DND-41 (cell line): ENCODE measurements at regions not wholly inside any gene's neighbourhood (a gene's known extent, or its start where the extent isn't known, plus 50 kb on each side); places are given as distances from the start of the nearest gene placed in this dataset.

Source experiments
- ATAC-seq: fragments of 200-7000 bp; cut with Tn5 transposase; 3 replicates; pipeline ENCODE4 v1.9.1; 2021; ENCODE audit warnings: low read depth; ENCODE audit not compliant: insufficient read depth
- DNase-seq: peaks from one replicate; pipeline ENCODE4 v3.0.0-alpha.2; 2020
- H2AFZ ChIP-seq: 2 replicates; pipeline ENCODE4 v1.6.0; 2012; ENCODE audit warnings: low read depth, low read length
- H3K27ac ChIP-seq: 2 replicates; pipeline ENCODE4 v1.5.1; 2012; ENCODE audit warnings: low read length, inconsistent platforms
- H3K27me3 ChIP-seq: fragments of 200-600 bp; sonication (generic); 2 replicates; pipeline ENCODE4 v1.6.0; 2012; ENCODE audit warnings: low read length, mild to moderate bottlenecking, inconsistent platforms; ENCODE audit not compliant: insufficient read depth, poor library complexity
- H3K36me3 ChIP-seq: 2 replicates; pipeline ENCODE4 v1.5.1; 2012; ENCODE audit warnings: low read length, inconsistent platforms; ENCODE audit not compliant: insufficient read depth
- H3K4me1 ChIP-seq: 2 replicates; pipeline ENCODE4 v1.5.1; 2012; ENCODE audit warnings: mild to moderate bottlenecking, low read length; ENCODE audit not compliant: insufficient read depth
- H3K4me2 ChIP-seq: 2 replicates; pipeline ENCODE4 v1.6.0; 2012; ENCODE audit warnings: mild to moderate bottlenecking, moderate library complexity, low read length, inconsistent platforms; ENCODE audit not compliant: insufficient read depth
- H3K4me3 ChIP-seq, 2 experiments: fragments of 200-600 bp in 1 of 2; shearing (Covaris generic) in 1 of 2; 2 replicates each; pipeline ENCODE4 v1.5.1; 2012 to 2016; ENCODE audit warnings: inconsistent platforms in 2 of 2, low read length in 2 of 2, mild to moderate bottlenecking in 2 of 2, low read depth in 1 of 2, moderate library complexity in 1 of 2
- H3K79me2 ChIP-seq: 2 replicates; pipeline ENCODE4 v1.6.0; 2012; ENCODE audit warnings: low read length, inconsistent platforms; ENCODE audit not compliant: insufficient read depth
- H3K9ac ChIP-seq: 2 replicates; pipeline ENCODE4 v1.6.0; 2012; ENCODE audit warnings: low read depth, mild to moderate bottlenecking, inconsistent platforms, low read length, moderate library complexity
- H3K9me3 ChIP-seq: 2 replicates; pipeline ENCODE4 v1.5.1; 2012; ENCODE audit warnings: low read length, moderate library complexity, mild to moderate bottlenecking, inconsistent platforms; ENCODE audit not compliant: insufficient read depth, severe bottlenecking
- H4K20me1 ChIP-seq: 2 replicates; pipeline ENCODE4 v1.6.0; 2012; ENCODE audit warnings: low read length; ENCODE audit not compliant: insufficient read depth
- CTCF ChIP-seq: IDR thresholded peaks from 2 replicates; pipeline ENCODE4 v1.5.1; 2012; ENCODE audit warnings: borderline replicate concordance, low read length, moderate library complexity, mild to moderate bottlenecking; ENCODE audit not compliant: poor library complexity, severe bottlenecking; ENCODE audit errors: extremely low read depth
- EZH2 ChIP-seq: IDR thresholded peaks from 3 replicates; pipeline ENCODE4 v1.6.1; 2012; ENCODE audit warnings: borderline replicate concordance, low read depth, mild to moderate bottlenecking, moderate library complexity, low read length, inconsistent platforms; ENCODE audit not compliant: severe bottlenecking

- ATAC-seq (no peak), DNase-seq (no peak)
- Histone ChIP-seq H3K4me1 (no peaks in the 10 kb centered on the region), H2AFZ (no peak overlapping the region), H3K9me3 (no peaks in the 10 kb centered on the region), H3K4me2 (no peak overlapping the region), H3K27me3 (peaks cover 4% of the 10 kb centered on the region), H3K4me3 (no peak overlapping the region), H4K20me1 (no peaks in the 10 kb centered on the region), H3K9ac (no peak overlapping the region), H3K27ac (no peak overlapping the region), H3K79me2 (no peaks in the 10 kb centered on the region), H3K36me3 (no peaks in the 10 kb centered on the region)
- TF ChIP-seq CTCF: no peak
- no peak for TF ChIP-seq EZH2
These were observed 84.0 kb upstream of the AKIP1 start for GRCh38 chr11:8826901-8827560.

- Histone ChIP-seq H3K9ac (no peak overlapping the region), H4K20me1 (no peaks in the 10 kb centered on the region), H3K4me3 (no peak overlapping the region), H3K27me3 (peaks cover 4% of the 10 kb centered on the region), H3K79me2 (no peaks in the 10 kb centered on the region), H2AFZ (no peak overlapping the region), H3K9me3 (no peaks in the 10 kb centered on the region), H3K36me3 (no peaks in the 10 kb centered on the region), H3K4me1 (peaks cover 8% of the 10 kb centered on the region), H3K27ac (no peak overlapping the region), H3K4me2 (no peak overlapping the region)
- DNase-seq (no peak), ATAC-seq (no peak)
- TF ChIP-seq EZH2 (no peak), CTCF (no peak)
These were observed 82.9 kb upstream of the AKIP1 start for GRCh38 chr11:8828046-8828445.

- H3K27me3 ChIP-seq: peaks cover 4% of the 10 kb centered on the region
- no peaks in the 10 kb centered on the region for H4K20me1 ChIP-seq
- H3K9me3 ChIP-seq: no peaks in the 10 kb centered on the region
- no peak overlapping the region for H3K4me3 ChIP-seq
- peaks cover 15% of the 10 kb centered on the region for H3K4me1 ChIP-seq
- H3K4me2 ChIP-seq: no peak overlapping the region
- no peaks in the 10 kb centered on the region for H3K36me3 ChIP-seq
- no peaks in the 10 kb centered on the region for H3K79me2 ChIP-seq
- no peak for ATAC-seq
- H3K9ac ChIP-seq: no peak overlapping the region
- TF ChIP-seq CTCF: no peak
- no peak for TF ChIP-seq EZH2
- H2AFZ ChIP-seq: no peak overlapping the region
- no peak overlapping the region for H3K27ac ChIP-seq
- DNase-seq: no peak
These were observed 82.2 kb upstream of the AKIP1 start for GRCh38 chr11:8828580-8829361.
